ENCODE measurements at regions not wholly inside any gene's neighbourhood (a gene's known extent, or its start where the extent isn't known, plus 50 kb on each side); places are given as distances from the start of the nearest gene placed in this dataset.
A peak's percentile ranks its signal among the peaks of the same experiment; 100 is the strongest.
"Not testable (repeated sequence)": the region's sequence is repeated elsewhere in the genome, so short reads cannot be mapped to it uniquely, and the experiment has no call there.

DNA sequence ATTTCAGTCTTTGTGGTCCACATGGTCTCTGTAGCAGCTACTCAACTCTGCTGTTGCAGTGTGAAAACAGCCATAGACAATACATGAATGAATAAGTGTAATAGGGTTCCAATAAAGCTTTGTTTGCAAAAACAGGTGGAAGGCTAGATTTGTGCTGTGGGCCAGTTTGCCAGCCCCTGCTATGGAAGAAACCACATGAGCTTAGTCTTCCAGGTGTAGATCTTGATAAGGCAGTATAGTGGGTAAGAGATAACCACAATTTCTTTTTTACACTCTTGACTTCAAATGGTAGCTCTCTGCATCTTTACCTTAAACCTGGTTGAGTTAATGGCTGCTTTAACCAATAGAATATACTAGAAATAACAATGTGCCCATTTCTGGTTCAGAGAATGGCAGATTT, 135.0 kb upstream of the PALS2 start:
- DNase-seq, result no peak

- not testable (repeated sequence) for DNase-seq
These were observed 134.1 kb upstream of the PALS2 start for GRCh38 chr7:24439104-24439503.

GRCh38 chr7:24440892-24441291, 132.4 kb upstream of the PALS2 start:
- no peak for DNase-seq

DNA sequence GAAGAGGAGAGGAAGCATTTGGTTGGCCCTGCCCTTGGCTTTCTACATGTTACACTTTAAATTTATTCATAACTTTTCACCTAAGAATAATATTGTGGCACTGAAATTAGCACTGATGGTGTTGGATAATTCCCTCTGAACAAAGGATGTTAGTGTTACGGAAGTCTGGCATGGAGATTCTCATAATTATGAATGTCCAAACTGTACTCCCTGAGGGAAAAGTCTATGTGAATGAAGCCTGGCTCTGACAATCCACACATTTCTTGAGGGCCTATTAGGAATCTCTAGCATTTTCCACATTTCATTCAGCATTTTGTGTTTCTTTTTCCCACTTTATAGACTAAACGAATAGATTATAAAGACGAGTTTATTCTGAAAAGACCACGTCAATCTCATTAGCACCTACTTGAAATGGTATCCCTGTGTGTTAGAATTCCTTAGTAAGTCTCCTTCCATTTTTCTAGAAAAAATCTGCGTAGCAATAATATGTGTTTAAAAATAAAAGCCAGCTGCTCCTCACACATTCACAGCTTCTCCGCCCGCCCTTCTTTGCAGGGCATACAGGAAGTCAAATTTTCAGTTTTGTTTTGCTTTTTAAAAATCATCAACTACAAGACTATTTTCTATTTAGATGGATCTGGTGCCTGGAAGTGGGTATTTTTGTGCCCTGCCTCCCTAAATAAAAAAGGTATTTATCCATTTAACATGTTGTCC, 131.8 kb upstream of the PALS2 start:
- DNase-seq, result no peak

GRCh38 chr7:24442170-24442777, 131.0 kb upstream of the PALS2 start:
- no peak for DNase-seq

- no peak for DNase-seq
These were observed 128.4 kb upstream of the PALS2 start for GRCh38 chr7:24444666-24445440.

DNA sequence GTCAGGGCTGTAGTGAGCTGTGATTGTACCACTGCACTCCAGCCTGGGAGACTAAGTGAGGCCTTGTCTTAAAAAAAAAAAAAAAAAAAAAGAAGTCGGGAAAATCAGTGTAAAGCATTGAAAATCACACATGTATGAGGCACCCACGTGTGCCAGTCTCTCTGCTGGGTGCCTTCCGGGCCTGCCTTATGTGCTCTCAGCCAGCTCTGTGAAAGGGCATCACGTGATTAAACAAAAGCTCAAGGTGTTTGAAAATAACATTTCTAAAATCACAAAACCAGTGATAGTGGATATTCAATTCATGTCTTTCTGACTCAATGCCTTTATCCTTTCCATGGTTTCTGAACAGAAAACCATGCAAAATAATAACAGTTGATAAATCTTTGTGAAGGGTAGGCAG, 125.2 kb upstream of the PALS2 start:
- no peak for DNase-seq

DNA sequence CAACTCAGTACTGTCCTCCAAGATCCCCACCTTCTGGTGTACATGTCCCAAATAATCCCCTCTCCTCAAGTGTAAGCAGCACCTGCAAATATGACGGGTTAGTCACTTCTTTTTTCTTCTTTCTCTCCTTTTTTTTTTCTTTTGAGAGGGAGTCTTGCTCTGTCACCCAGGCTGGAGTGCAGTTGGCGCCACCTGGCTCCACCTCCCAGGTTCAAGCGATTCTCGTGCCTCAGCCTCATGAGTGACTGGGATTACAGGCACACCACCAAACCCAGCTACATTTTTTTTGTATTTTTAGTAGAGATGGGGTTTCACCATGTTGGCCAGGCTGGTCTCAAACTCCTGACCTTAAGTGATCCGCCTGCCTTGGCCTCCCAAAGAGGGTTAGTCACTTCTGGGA, 123.8 kb upstream of the PALS2 start:
- DNase-seq, result not testable (repeated sequence)

GRCh38 chr7:24455813-24456525, 117.3 kb upstream of the PALS2 start:
- no peak for DNase-seq

GRCh38 chr7:24456526-24457218, 116.6 kb upstream of the PALS2 start:
- no peak for DNase-seq

DNA sequence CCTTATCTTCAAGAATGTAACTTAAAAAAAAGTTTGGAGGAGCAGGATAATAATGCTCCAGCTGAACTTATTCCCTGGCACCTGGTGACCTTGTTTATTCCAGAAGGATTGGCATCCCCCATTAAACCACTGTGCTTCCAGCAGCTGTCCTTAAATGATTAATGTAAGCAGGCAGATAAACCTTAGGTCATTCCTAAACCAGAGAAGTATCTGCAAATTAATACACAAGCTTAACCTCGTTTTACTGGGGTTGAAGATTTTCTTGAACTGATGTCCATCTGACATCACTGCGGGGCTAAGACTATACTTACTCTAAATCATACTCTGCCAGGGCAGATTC, 116.1 kb upstream of the PALS2 start:
- DNase-seq, result no peak

- DNase-seq, result no peak
These were observed 111.1 kb upstream of the PALS2 start for GRCh38 chr7:24462117-24462516.

- DNase-seq, result no peak
These were observed 110.3 kb upstream of the PALS2 start for GRCh38 chr7:24462984-24463383.

DNA sequence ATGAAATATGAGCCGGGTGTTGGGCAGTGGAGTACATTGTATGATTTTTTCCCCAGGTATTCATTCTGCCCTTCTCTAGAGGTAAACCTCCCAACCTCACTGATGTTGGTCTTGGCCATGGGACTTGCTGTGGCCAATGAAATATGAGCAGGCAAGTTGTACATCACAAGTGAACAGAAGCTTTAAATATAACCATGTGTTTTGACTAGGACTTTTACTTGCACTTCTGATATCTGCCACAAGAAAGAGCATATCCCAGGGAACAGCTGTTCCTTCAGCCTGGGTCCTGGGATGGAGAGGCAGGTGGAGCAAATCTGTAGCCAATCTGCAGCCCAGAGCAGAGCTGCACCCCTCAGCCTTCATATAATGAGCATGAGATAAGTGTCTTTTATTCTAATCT, 109.8 kb upstream of the PALS2 start:
- DNase-seq, result no peak

GRCh38 chr7:24464861-24465260, 108.4 kb upstream of the PALS2 start:
- no peak for DNase-seq

DNA sequence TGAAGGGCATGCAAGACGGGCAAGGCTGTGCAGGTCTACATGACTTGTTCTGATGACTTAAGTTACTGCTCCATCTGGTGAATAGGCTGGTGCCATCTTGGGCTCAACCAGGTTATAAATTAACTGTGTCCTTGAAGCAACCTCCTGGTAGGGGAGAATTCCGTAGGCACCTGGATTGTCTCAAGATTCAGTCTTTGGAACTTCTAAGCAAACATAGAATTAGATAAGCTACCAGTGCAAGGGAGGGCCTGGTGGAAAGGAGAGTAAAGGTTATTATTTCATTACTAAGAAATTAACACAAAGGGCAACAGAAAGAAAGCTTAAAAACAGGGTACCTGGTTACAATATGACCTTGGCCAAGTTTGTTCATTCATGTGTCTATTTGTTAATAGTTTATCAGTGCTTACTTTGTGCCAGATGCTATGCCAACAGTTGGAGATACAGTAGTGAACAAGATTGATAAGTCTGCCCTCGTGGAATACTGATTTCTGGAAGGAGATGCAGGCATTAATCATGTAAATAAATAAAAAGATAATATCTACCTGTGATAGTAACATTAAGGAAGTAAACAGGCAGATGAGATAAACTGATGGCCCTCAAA, 107.0 kb upstream of the PALS2 start:
- DNase-seq, result no peak

- DNase-seq, result no peak
These were observed 104.1 kb upstream of the PALS2 start for GRCh38 chr7:24469118-24469517.

GRCh38 chr7:24472093-24472492, 101.2 kb upstream of the PALS2 start:
- DNase-seq, result no peak

- DNase-seq, result no peak
These were observed 97.9 kb upstream of the PALS2 start for GRCh38 chr7:24475166-24475961.

GRCh38 chr7:24476227-24476626, 97.0 kb upstream of the PALS2 start:
- no peak for DNase-seq

- peak; percentile 71 for DNase-seq
These were observed 95.7 kb upstream of the PALS2 start for GRCh38 chr7:24477398-24478136.

Measured in EL (cell line).